ENCODE measurements at regions not wholly inside any gene's neighbourhood (a gene's known extent, or its start where the extent isn't known, plus 50 kb on each side); places are given as distances from the start of the nearest gene placed in this dataset.

GRCh38 chr11:112439614-112440013 lies 179.0 kb upstream of the PLET1 start:
- Histone ChIP-seq H3K36me3 (no peaks in the 10 kb centered on the region), H3K4me3 (no peak overlapping the region), H3K27ac (no peak overlapping the region), H3K4me1 (no peaks in the 10 kb centered on the region), H3K27me3 (no peaks in the 10 kb centered on the region), H3K9me3 (peaks cover 0 to 29% of the 10 kb centered on the region in 2 donors)
- TF ChIP-seq CTCF (IDR thresholded peaks at IDR 0.05) = no peak
- no peak for DNase-seq
- ATAC-seq = no peak
- intact Hi-C loops (cut with DNase I) = no loop called here

DNA sequence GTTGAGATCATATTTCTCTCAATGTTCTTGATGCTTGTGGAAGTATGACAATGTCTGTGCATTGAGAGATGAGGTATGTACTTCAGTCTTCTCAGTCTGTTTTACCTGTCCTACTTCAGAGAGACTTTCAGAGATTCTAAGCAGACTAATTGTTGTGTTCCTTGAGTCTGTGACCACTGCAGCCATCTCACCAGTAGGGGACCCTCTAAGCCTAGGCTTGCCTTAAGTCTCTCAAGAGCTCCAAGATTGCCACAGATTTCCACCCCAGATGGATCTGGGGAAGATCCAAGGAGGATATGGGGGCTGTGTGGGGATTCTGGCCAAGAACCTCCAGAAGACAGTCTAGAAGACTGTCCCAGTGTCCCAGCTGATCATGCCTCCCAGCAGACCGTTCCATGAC lies 179.9 kb upstream of the PLET1 start:
- Histone ChIP-seq H3K4me1 (no peaks in the 10 kb centered on the region), H3K27me3 (no peaks in the 10 kb centered on the region), H3K4me3 (no peak overlapping the region), H3K9me3 (peaks cover 0 to 30% of the 10 kb centered on the region in 2 donors), H3K27ac (no peak overlapping the region), H3K36me3 (no peaks in the 10 kb centered on the region)
- DNase-seq (no peak), ATAC-seq (no peak)
- TF ChIP-seq CTCF (IDR thresholded peaks at IDR 0.05) = no peak
- intact Hi-C loops (cut with DNase I) = no loop called here

- intact Hi-C loops (cut with DNase I) = no loop called here
- ATAC-seq = no peak
Measured at GRCh38 chr11:112448168-112448567, 187.5 kb upstream of the PLET1 start.

DNA sequence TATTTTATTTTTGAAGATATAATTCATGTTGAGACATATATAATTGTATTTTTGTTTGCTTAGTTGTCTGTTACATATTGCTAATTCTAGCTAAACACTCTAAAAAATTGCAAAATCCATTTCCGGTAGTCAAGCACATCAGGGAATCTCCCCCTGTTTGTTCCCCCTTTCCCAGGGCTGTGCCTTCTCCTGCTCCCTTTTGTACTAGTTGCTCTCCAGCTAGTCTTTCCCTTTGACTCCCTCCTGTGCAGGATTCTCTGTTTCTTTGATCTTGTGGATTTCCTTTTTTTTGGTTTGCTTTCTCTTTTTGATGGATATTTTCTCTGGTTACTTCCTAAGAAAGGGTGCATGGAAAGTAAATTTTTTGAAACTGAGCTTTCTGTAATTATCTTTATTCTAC lies 188.1 kb upstream of the PLET1 start:
- no peaks in the 10 kb centered on the region for H3K36me3 ChIP-seq
- H3K27ac ChIP-seq = no peak overlapping the region
- no peaks in the 10 kb centered on the region for H3K27me3 ChIP-seq
- TF ChIP-seq CTCF (IDR thresholded peaks at IDR 0.05) = no peak
- ATAC-seq = no peak
- H3K4me1 ChIP-seq = no peaks in the 10 kb centered on the region
- H3K9me3 ChIP-seq = peaks cover 0 to 7% of the 10 kb centered on the region in 2 donors
- intact Hi-C loops (cut with DNase I) = no loop called here
- H3K4me3 ChIP-seq = no peak overlapping the region
- DNase-seq = no peak

More at GRCh38 chr11:112448168-112448567, 187.5 kb upstream of the PLET1 start:
- no peaks in the 10 kb centered on the region for H3K4me1 ChIP-seq
- H3K9me3 ChIP-seq = peaks cover 0 to 7% of the 10 kb centered on the region in 2 donors
- H3K27me3 ChIP-seq = no peaks in the 10 kb centered on the region
- H3K27ac ChIP-seq = no peak overlapping the region
- H3K36me3 ChIP-seq = no peaks in the 10 kb centered on the region
- H3K4me3 ChIP-seq = no peak overlapping the region
- no peak for TF ChIP-seq CTCF (IDR thresholded peaks at IDR 0.05)
- no peak for DNase-seq

GRCh38 chr11:112451250-112451649 lies 190.6 kb upstream of the PLET1 start:
- no peak for ATAC-seq
- no peaks in the 10 kb centered on the region for H3K9me3 ChIP-seq
- no peak for DNase-seq
- no peak overlapping the region for H3K27ac ChIP-seq
- no peaks in the 10 kb centered on the region for H3K36me3 ChIP-seq
- no peaks in the 10 kb centered on the region for H3K4me1 ChIP-seq
- H3K4me3 ChIP-seq = no peak overlapping the region
- intact Hi-C loops (cut with DNase I) = no loop called here
- H3K27me3 ChIP-seq = no peaks in the 10 kb centered on the region
- TF ChIP-seq CTCF (IDR thresholded peaks at IDR 0.05) = no peak
